ENCODE measurements at regions not wholly inside any gene's neighbourhood (a gene's known extent, or its start where the extent isn't known, plus 50 kb on each side); places are given as distances from the start of the nearest gene placed in this dataset.
"Not testable (repeated sequence)": the region's sequence is repeated elsewhere in the genome, so short reads cannot be mapped to it uniquely, and the experiment has no call there.

DNA sequence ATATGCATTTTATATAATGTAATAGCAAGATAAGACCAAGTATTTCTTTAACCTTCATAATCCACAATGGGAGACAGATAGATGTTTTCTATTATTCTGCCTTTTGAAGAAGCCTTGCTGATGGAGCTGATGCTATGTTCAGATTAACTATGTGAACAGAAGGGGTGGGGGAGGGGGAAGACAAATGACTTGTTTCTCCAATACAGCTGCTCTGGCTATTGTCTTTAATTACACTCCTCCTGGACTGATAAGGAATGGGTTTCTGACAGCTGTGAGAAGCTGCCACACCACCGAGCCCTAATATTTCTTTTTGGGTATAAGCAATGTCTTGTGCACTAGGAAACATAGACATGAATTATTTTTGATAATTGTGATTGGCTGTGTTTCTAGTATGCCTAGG is 62.0 kb downstream of the CAVIN4 start:
- no peak for DNase-seq

DNA sequence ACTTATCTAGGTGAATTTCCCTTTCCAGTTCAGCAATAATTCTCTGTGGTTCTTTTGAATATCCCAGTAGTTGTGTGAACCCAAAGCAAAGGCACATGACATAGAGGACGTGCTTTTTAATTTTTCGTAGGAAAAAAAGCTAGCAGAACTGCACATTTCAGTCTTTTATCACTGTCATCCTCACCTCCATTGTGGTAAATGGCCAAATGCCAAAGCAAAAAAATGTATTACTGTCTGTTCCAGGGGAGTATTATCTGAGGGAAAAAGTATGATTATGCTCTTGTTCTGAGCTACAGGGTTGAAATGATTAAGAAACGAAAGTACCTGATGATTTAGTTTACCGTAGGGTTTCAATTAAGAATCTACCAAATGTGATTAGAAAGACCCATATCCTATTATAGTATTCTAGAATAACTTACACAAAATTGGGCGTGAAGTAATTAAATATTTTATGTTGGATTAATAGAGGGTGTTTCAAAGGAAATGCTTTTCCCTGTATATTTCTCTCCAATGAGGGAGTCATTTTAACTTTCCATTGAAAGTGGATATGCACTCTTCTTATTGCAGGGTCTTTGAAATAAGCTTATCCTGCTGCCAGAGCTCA is 62.7 kb downstream of the CAVIN4 start:
- no peak for DNase-seq

DNA sequence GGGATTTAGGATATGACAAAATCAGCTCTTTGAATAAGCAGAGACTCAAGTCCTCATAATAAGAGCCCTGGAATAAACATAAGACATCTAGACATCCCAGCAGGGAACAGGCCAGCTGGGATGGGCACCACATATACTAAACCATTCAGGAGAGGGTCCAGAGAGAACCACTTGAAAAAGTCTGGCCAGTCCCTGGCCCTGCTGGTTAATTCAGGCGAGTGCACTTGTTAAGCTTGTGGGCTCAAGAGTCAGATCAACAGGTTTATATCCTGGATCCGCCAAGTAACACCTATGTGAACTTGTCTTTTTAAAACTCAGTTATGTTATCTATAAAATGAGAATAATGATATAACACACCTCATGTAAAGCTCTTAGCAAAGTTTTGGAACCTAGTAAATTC is 63.3 kb downstream of the CAVIN4 start:
- DNase-seq = no peak

DNA sequence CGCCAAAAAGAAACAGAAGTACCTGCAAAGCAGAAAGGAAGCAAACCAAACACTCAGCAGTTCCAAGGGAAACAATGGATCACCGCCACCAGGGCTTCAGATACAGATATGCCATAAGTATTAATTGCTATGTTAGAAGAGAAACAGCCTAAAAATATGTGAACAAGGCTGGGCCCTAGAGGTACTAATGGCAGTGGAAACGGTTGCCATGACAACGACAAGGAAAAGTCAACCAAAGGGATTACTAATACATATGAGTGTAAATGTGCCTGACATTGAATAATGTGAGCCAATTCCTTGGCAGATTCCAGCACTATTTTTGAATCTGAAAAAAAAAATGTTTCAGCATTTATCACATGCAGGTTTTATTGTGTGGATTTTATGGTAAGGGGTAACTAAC is 75.0 kb downstream of the CAVIN4 start:
- DNase-seq = no peak

DNA sequence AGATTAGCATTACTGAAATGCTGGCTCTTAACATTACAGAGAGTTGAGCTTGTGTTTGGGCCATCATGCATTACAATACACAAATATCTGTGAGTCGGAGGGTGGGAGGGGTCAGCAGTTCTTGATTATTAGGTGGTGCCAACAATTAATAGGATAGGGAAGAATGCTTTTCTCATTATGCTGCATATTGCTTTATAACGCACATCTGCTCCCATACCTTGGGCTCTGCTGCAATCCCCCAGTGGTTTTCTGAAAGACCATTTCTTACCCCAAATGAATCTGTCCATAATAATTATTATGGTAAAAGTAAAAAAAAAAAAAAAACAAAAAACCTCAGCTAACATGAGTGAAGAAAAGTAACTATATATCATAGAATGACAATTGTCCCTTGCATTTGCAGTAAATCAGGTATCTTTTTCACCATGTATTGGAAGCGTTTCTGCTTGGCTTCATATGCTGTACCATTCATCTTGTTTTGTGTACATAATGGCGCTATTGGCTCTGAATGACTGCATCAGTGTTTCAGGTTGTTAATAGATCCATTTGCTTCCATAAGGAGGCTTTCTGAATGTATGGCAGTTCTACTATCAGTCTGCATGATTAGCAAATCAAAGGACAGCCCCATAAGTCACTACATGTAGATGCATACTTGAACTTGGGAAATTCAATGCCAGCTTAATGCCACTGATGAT is 75.9 kb downstream of the CAVIN4 start:
- DNase-seq = no peak

DNA sequence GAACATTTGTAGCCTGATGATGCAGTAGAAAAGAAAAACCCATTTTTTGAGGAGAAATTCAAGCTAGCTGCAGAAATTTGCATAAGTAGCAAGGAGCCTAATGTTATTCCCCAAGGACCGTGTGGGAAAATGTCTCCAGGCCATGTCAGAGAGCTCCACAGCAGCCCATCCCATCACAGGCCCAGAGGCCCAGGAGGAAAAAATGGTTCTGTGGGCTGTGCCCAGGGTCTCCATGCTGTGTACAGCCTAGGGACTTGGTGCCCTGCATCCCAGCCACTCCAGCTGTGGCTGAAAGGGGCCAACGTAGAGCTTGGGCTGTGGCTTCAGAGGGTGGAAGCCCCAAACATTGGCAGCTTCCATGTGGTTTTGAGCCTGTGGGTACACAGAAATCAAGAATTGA is 79.0 kb downstream of the CAVIN4 start:
- not testable (repeated sequence) for DNase-seq

DNA sequence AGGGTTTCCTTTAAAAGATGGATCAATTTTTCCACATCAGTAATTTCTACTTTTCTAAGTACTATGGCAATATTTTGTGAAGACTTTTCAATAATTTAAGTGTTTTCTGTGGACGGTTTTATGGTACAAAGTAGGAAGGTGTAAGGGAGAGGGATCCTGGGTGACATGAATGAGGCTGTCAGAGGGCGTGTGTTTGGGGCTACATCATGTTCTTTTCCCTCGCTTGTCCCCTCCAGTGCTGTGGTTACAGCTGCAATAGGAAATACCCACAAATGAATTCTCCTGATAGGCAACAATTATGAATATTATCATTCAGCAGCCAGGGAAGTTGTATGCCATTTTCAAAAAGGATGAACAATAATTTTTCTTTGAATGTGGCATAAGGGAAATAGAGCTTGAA is 83.8 kb downstream of the CAVIN4 start:
- no peak for DNase-seq

DNA sequence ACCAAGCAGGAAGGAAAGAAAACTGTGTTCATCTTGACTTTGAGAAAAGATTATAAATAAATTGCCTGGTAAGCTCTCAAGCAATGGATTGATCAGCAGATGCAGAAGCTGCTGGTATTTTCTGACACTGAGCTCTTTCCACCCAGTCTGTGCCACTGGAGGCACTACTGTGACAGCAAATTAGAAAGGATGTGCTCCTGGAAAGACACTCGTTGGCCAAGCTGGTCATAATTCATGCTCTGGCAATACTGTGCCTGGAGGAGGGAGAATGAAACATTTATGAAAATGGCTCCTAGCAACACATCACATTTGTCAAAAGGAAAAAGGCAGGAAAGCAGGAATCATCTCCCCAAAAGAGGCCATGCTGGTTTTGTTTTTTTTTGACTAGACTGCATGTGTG is 84.2 kb downstream of the CAVIN4 start:
- DNase-seq = no peak

DNA sequence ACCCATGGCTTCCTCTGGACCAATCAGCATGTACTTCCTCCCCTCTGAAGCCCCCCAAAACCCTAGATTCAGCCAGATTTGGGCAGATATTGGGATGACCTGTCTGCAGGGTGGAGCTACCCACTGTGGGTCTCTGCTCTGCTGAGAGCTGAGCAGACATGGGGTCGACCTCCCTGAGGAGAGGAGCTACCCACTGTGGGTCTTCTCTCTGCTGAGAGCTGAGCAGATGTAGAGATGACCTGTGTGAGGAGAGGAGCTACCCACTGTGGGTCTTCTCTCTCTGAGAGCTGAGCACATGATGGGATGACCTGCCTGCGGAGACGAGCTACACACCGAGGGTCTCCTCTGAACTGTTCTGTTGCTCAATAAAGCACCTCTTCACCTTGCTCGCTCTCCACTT is 89.6 kb downstream of the CAVIN4 start:
- no peak for DNase-seq

DNA sequence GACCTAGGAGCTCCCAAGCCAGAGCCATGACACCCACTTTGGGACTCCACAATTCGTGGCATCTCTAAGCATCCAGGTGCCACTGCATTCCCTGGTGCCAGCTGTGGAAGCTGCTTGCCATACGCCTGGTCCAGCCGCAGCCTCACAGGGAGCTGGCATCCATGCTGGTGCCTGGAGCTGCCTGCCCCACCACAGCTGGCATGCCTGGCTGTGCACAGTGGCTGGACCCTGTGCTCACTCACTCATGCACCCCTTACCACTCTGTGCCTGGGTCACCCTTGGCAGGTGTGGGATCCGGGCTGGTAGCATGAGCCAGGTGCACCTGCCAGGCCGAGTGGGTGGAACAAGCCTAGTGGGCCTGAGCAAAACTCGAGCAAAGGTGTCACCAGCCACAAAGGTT is 90.1 kb downstream of the CAVIN4 start:
- DNase-seq = no peak

DNA sequence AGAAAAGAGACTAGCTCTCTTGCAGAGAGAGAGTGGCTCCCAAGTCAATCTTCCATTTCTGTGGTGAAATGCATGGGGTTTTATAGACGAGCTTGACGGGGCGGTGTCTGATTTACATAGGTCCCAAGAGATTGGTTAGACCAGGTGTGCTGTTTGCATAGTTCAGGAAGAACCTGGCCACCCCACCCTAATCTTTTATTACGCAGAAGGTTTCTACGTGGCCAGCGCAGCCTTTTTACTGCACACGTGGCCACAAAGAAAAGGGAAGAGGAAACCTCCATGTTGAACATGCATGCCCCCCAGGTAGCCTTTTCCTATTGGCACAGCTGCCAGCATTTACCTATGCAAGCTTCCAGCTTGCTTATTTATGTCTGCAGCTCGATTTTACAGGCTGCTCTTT is 92.1 kb downstream of the CAVIN4 start:
- DNase-seq = no peak

DNA sequence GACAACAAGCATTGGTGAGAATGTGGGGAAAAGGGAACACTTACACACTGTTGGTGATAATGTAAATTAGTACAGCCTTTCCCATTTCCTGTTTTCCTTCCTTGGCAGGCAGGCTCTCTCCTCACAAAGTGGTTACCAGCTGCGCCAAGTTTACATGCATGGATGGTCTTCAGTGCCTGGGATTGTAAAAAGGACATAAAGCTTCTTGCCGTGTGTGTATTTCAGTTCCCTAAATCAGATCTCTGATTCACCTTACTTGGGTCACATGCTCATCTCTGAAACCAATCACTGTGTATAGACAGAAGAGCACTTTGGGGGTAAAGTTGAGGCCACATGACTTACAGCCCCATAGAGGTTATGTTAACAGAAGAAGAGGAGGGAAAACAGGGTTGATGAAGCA is 92.8 kb downstream of the CAVIN4 start:
- DNase-seq = no peak

DNA sequence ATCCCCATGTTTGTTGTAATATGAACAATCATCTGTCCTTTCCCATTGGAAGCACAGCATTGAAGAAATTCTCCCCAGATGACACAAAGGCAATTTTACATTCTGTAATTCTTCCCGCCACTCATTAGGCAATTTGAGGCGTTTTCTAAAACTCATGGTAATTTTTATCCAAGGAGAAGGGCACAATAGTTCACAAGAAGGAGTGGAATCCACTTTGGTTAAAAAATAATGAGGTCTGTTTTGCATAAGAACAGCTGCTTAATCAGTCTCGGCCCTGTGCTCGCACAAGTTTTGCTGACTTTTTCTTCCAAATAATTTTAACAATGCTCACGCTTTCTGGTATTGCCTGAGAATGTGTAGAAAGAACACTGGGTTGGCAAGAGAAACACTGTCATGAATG is 94.0 kb downstream of the CAVIN4 start:
- no peak for DNase-seq

DNA sequence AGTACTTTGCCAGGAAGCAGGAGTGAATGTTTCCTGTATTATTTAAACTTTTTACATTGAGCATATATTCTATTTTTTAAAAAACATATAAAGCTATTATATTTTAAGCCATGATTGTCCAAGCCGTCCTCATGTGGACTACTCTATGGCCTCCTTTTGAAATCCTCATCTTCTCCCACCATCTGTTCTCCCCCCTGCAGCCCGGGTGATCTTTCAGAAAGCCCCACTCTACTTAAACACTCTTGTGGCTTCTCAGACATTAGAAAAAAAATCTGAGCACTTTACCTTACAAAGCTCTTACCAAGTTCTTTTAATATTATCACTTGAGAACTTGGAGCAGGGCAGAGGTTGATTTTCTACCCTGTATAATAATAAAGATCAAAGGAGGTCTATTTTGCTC is 95.4 kb downstream of the CAVIN4 start:
- no peak for DNase-seq

DNA sequence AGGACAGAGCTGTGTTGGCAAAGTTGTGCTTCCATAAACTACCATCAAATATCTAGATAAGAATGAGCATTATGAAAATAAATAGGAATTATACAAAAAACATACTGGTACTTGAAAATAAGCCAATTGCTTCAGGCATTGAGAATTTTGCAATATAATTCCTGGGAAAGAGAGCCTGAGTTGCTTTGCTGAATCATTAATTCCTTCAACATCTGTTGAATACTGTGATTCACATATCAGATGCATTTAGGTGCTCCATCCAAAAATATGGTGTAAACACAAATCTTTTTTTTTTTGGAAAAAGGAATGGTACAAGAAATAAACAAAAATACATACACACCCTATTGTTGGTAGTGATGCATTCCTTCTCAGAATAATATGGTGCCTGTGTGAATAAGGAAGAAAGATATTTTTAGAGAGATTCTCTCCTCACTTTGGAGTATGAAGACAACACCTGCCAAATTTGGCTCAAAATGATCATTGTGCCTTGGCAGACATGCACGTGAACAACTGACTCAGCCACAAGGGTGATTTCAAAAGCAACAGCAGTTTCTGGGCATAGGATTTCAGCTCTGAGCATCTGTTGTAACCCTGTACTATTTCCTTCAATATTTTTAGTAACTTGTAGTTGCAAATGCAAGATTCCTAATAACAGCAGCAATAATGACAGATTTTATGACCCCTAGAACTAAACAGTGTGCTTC is 96.7 kb downstream of the CAVIN4 start:
- DNase-seq = no peak

DNA sequence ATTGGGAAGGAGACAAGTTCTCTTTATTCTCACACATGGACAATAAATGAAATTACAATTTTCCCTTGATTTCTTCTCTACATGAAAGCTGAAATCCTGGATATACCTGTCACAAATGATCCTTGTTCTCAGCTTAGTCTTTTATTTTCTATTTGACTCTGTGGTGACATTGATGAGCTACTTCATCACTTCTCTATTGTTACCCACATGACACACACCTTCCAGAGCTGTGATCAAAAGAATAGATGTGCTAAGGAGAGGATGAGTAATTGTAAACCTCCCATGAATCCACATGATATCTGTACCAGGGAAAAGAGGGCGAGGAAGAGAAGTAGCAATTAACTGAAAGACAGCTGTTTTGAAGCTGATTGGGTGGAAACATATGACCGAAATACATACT is 102.0 kb downstream of the CAVIN4 start:
- DNase-seq = no peak

DNA sequence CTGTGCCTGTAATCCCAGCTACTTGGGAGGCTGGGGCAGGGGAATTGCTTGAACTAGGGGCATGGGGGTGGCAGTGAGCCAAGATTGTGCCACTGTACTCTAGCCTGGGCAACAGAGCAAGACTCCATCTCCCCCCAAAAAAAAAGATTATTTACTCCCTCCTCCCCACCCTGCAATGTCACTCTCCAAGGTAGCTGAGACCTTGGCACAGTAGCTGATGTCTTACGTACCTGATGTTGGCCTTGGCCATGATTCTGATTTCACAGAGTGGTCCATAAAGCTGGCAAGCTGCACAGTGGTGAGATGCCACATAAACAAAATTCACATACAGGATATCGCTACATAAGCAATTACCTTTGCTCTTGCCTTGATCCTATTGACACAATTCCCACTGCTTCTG is 108.5 kb downstream of the CAVIN4 start:
- DNase-seq = no peak

DNA sequence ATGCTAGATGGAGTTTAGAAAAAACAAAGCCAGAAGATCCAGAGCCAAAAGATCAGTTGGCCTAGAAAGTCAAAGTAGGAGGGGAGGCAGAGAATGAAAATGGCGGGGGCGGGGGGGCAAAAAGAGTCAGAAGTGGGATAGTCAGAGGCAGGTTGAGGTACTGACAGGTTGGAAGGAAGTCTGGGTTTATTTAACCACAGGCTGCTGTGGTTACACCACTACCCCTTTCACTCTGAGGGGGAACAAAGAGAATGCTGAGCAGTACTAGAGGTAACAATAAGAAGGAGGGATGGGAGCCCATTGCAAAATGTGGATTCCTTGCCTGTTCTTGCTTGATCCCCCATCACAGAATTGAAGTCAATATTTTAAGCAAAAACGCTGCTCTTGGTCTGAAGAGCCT is 111.8 kb downstream of the CAVIN4 start:
- DNase-seq = no peak

DNA sequence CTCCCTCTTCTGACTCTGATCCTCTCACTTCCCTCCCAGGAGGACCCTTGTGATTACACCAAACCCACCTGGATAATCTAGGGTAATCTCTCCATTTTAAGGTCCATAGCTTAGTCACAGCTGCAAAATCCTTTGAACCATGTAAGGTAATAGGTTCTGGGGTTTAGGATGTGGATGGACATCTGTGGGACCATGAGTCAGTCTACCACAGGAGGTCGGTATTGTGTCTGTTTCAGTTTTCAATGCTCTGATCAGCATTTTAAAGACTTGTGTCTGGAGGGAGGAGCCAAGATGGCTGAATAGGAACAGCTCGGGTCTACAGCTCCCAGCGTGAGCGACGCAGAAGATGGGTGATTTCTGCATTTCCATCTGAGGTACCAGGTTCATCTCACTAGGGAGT is 112.6 kb downstream of the CAVIN4 start:
- no peak for DNase-seq

DNA sequence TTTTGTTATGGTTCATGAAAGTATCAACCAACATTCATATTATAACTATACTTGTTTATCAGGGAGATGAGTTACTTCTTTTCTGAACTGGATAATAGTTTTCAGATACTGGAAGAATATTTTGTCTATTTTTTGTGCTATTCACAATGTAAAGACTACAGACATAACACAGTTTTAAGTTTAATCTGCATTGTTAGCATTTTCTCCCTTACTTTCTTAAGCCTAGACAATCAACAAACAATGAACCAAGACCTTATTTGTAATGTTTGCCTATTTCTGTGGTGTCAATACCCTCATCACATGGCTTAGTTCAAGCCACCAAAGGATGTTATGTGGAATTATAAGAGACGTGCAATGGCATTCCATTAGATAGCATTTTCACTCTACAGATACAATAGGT is 119.5 kb downstream of the CAVIN4 start:
- no peak for DNase-seq

DNA sequence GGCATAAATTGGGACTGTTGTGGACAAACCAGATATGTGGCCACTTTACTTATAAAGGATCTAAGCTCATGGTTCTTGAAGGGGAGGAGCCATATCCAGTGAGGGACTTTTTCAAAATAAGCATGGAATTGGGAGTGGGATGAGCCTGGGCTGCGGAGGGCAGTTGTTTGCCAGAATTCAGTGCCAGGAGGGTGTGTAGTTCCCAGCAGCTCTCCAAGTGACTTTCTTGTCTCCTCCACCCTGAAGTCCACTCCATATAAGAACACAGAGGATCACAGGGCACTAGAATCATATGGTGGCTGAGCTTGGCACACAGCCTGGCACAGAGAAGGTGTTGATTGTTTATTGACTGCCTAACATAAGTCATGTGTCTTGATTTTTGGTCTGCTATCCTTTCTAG is 121.1 kb downstream of the CAVIN4 start:
- no peak for DNase-seq

DNA sequence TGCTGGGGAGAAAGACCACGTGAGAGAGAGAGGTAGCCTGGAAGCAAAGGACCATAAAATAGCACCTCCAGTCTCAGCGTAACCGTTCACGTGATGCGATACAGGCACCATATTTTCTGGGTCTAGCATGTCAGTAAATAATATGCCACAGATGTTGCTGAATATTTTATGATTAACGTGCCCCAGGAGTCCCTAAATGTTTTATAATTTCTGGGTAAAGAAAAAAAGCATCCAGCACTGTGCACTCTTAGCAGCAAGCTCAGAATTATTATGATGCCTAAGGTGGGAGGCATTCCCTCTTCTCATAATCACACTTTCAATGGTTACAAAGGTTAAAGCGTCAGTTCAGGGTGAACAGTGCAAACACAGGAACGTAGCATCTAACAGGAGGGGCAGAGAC is 121.8 kb downstream of the CAVIN4 start:
- no peak for DNase-seq

DNA sequence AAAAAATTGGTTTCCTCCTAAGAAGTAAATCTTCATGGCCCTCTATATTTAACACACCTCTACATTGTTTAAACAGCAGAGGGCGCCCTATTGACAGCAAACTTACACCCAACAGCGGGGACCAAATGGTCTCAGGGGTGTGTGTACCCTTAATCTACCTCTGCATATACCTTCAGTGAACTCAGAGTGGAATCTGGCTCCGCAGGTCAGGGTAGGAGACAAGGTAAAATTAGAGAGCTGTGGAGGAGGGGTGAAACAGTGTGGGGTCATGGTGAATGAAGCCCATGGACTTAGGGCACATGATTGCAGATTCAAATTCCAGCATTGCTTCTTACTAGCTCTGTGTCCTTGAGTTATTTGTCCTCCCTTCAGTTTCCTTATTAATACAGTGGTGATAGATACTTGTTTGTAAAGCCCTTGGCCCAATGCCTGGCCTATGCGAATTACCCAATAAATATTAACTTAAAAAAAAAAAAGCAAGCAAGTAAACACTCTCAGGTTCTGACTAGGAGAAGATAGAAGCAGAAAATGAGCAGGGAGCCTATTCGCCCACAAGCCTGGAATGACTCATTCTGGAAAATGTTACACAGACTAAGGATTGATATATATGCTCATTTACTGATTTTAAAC is 122.9 kb downstream of the CAVIN4 start:
- DNase-seq = peak; percentile 43
